ENCODE measurements at regions not wholly inside any gene's neighbourhood (a gene's known extent, or its start where the extent isn't known, plus 50 kb on each side); places are given as distances from the start of the nearest gene placed in this dataset.
"Not testable (repeated sequence)": the region's sequence is repeated elsewhere in the genome, so short reads cannot be mapped to it uniquely, and the experiment has no call there.

DNA sequence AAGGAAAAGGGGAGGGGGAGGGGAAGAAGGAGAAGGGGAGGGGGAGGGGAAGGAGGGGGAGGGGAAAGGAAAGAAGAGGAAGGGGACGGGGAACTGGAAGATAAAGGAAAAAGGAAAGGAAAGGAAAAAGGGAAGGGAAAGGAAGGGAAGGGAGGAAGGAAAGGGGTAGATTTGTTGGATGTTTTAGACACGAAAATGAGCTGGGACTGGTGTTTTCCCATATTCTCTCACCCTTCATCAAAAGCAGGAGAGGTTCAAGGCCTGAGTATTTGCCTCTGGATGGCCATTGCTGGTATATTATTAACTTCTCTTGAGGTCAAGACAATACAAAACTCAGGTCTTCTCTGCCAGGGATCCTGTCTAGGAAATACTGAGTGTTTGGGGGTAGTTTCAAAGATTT lies 652.7 kb downstream of the ANKRD7 start:
- Histone ChIP-seq H4K20me1 (ENCODE audit: insufficient read depth, low read length) (no peaks in the 10 kb centered on the region), H3K4me3 (ENCODE audit: low read length) (no peak overlapping the region), H3K4me2 (ENCODE audit: low read length) (no peak overlapping the region), H3K9ac (ENCODE audit: low read length) (no peak overlapping the region), H3K9me3 (ENCODE audit: insufficient read depth, low read length) (no peaks in the 10 kb centered on the region), H3K27ac (ENCODE audit: low read length) (no peak overlapping the region), H3K4me1 (ENCODE audit: low read length) (no peaks in the 10 kb centered on the region), H3K27me3 (ENCODE audit: low read depth, low read length) (no peaks in the 10 kb centered on the region), H3K79me2 (ENCODE audit: low read length) (no peaks in the 10 kb centered on the region), H2AFZ (ENCODE audit: low read depth, low read length) (no peak overlapping the region), H3K36me3 (replicated peaks; ENCODE audit: low read depth, low read length) (no peaks in the 10 kb centered on the region)
- no peak for TF ChIP-seq EZH2phosphoT487 (IDR thresholded peaks at IDR 0.05; ENCODE audit: low read depth)
- TF ChIP-seq, protein P1, sequence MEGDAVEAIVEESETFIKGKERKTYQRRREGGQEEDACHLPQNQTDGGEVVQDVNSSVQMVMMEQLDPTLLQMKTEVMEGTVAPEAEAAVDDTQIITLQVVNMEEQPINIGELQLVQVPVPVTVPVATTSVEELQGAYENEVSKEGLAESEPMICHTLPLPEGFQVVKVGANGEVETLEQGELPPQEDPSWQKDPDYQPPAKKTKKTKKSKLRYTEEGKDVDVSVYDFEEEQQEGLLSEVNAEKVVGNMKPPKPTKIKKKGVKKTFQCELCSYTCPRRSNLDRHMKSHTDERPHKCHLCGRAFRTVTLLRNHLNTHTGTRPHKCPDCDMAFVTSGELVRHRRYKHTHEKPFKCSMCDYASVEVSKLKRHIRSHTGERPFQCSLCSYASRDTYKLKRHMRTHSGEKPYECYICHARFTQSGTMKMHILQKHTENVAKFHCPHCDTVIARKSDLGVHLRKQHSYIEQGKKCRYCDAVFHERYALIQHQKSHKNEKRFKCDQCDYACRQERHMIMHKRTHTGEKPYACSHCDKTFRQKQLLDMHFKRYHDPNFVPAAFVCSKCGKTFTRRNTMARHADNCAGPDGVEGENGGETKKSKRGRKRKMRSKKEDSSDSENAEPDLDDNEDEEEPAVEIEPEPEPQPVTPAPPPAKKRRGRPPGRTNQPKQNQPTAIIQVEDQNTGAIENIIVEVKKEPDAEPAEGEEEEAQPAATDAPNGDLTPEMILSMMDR (IDR thresholded peaks at IDR 0.05; ENCODE audit: low read depth, low read length) = no peak

DNA sequence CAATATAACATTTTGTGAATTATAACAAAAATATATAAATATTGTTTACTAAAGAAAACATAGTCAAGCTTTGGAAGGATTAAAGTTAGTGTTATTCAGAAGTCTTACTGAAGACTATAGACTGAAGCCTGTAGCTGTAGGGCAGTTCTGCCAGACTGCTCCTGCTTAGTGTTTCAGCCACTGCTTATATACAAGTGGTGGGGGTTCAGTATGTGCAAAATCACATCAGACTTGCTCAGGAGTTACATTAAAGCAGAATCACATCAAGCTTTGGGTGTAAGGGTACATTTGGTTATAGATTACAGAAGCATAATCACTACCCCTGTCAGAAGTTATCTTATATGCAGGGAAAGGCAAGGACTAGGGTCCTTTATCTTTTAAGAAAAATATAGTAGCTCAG lies 653.8 kb downstream of the ANKRD7 start:
- Histone ChIP-seq H2AFZ (ENCODE audit: low read depth, low read length) (no peak overlapping the region), H3K9ac (ENCODE audit: low read length) (no peak overlapping the region), H3K36me3 (replicated peaks; ENCODE audit: low read depth, low read length) (no peaks in the 10 kb centered on the region), H3K4me1 (ENCODE audit: low read length) (no peaks in the 10 kb centered on the region), H4K20me1 (ENCODE audit: insufficient read depth, low read length) (no peaks in the 10 kb centered on the region), H3K9me3 (ENCODE audit: insufficient read depth, low read length) (no peaks in the 10 kb centered on the region), H3K27ac (ENCODE audit: low read length) (no peak overlapping the region), H3K4me3 (ENCODE audit: low read length) (no peak overlapping the region), H3K79me2 (ENCODE audit: low read length) (no peaks in the 10 kb centered on the region), H3K4me2 (ENCODE audit: low read length) (no peak overlapping the region), H3K27me3 (ENCODE audit: low read depth, low read length) (no peaks in the 10 kb centered on the region)
- no peak for TF ChIP-seq EZH2phosphoT487 (IDR thresholded peaks at IDR 0.05; ENCODE audit: low read depth)

DNA sequence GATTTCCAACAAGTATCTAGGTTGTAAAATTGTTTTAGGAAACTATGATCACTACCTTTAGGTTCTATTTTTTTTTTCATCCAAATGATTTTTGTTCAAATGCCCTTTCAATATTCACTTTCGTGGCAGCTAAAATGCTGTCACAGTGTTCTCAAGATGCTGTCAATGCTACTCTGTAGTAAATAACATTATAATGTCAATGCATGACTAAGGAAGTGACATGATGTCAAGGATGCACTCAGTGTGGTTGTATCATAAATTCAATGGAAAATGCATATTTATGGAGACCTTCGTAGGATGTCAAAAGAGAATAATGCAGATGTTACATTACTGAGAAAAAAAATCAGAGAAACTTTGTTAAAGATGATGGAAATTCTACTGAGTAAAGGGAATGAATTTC lies 673.8 kb downstream of the ANKRD7 start:
- Histone ChIP-seq H3K27me3 (ENCODE audit: low read depth, low read length) (no peaks in the 10 kb centered on the region), H3K4me1 (ENCODE audit: low read length) (peaks cover 11% of the 10 kb centered on the region), H3K9ac (ENCODE audit: low read length) (no peak overlapping the region), H3K4me2 (ENCODE audit: low read length) (no peak overlapping the region), H3K27ac (ENCODE audit: low read length) (no peak overlapping the region), H2AFZ (ENCODE audit: low read depth, low read length) (no peak overlapping the region), H3K4me3 (ENCODE audit: low read length) (no peak overlapping the region), H4K20me1 (ENCODE audit: insufficient read depth, low read length) (no peaks in the 10 kb centered on the region), H3K79me2 (ENCODE audit: low read length) (no peaks in the 10 kb centered on the region), H3K36me3 (replicated peaks; ENCODE audit: low read depth, low read length) (no peaks in the 10 kb centered on the region), H3K9me3 (ENCODE audit: insufficient read depth, low read length) (no peaks in the 10 kb centered on the region)
- no peak for TF ChIP-seq EZH2phosphoT487 (IDR thresholded peaks at IDR 0.05; ENCODE audit: low read depth)

DNA sequence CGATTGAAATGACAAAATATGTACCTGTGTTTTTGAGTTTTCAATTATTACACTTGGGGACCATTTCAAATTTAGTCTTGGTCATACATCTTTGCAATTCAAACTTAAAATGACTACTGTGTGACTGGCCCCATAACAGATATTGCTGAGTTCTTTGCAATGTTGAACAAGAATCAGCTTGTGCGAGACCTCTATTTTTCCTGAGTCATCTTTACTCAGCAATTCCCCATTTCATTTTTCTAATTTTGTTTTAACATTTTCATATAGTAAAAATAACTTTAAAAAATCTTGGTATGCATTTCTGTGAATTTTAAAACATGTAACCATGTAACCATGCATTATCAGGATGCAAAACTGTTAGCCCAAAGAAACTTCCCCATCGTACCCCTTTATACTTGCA lies 678.1 kb downstream of the ANKRD7 start:
- Histone ChIP-seq H3K4me3 (ENCODE audit: low read length) (no peak overlapping the region), H3K9ac (ENCODE audit: low read length) (no peak overlapping the region), H3K9me3 (ENCODE audit: insufficient read depth, low read length) (no peaks in the 10 kb centered on the region), H4K20me1 (ENCODE audit: insufficient read depth, low read length) (no peaks in the 10 kb centered on the region), H3K27me3 (ENCODE audit: low read depth, low read length) (no peaks in the 10 kb centered on the region), H3K4me2 (ENCODE audit: low read length) (no peak overlapping the region), H3K4me1 (ENCODE audit: low read length) (peaks cover 11% of the 10 kb centered on the region), H3K79me2 (ENCODE audit: low read length) (no peaks in the 10 kb centered on the region), H3K27ac (ENCODE audit: low read length) (no peak overlapping the region), H3K36me3 (replicated peaks; ENCODE audit: low read depth, low read length) (no peaks in the 10 kb centered on the region), H2AFZ (ENCODE audit: low read depth, low read length) (no peak overlapping the region)
- TF ChIP-seq, protein P1 (IDR thresholded peaks at IDR 0.05; ENCODE audit: low read depth, low read length) = no peak
- no peak for TF ChIP-seq EZH2phosphoT487 (IDR thresholded peaks at IDR 0.05; ENCODE audit: low read depth)

DNA sequence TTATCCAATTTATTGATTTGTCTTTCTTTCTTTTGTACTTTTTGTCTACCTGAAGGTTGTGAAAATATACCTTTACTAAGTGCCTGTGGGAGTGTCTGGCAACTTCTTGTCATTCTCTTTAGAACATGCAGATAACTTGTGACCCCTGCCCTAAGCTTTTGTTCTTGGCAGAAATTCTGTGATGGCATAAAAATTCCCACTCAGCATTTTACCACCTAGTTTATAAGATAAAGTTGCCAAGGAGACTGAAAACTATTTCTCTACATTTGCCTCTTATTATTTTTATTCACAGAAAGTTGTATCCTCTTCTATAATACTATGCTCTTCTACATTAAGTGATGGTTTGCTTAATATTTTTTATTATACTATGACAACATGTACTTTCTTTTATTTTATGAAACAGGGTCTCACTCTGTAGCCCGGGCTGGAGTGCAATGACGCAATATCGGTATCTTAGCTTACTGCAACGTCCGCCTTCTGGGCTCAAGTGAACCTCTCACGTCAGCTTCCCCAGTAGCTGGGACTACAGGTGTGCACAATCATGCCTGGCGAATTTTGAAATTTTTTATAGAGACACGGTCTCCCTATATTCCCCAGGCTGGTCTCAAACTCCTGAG lies 683.5 kb downstream of the ANKRD7 start:
- H3K27ac ChIP-seq (ENCODE audit: low read length) = no peak overlapping the region
- H3K4me2 ChIP-seq (ENCODE audit: low read length) = no peak overlapping the region
- no peaks in the 10 kb centered on the region for H3K27me3 ChIP-seq (ENCODE audit: low read depth, low read length)
- H2AFZ ChIP-seq (ENCODE audit: low read depth, low read length) = no peak overlapping the region
- H4K20me1 ChIP-seq (ENCODE audit: insufficient read depth, low read length) = no peaks in the 10 kb centered on the region
- TF ChIP-seq, protein P1 (IDR thresholded peaks at IDR 0.05; ENCODE audit: low read depth, low read length) = no peak
- no peak for TF ChIP-seq EZH2phosphoT487 (IDR thresholded peaks at IDR 0.05; ENCODE audit: low read depth)
- no peak overlapping the region for H3K4me3 ChIP-seq (ENCODE audit: low read length)
- H3K9ac ChIP-seq (ENCODE audit: low read length) = no peak overlapping the region
- no peaks in the 10 kb centered on the region for H3K9me3 ChIP-seq (ENCODE audit: insufficient read depth, low read length)
- H3K4me1 ChIP-seq (ENCODE audit: low read length) = no peaks in the 10 kb centered on the region
- no peaks in the 10 kb centered on the region for H3K79me2 ChIP-seq (ENCODE audit: low read length)
- H3K36me3 ChIP-seq (replicated peaks; ENCODE audit: low read depth, low read length) = no peaks in the 10 kb centered on the region

DNA sequence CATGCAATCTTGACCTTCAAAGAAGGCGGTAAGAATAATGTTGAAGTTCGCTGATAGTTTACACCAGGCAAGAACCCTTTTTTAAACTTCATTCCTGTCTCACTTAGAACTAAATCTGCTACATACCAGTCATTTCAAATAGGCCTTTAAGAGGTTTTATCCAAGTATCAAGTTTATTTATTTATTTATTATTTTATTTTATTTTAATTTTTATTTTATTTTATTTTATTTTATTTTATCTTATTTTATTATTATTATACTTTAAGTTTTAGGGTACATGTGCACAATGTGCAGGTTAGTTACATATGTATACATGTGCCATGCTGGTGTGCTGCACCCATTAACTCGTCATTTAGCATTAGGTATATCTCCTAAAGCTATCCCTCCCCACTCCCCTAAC lies 691.6 kb downstream of the ANKRD7 start:
- H3K27ac ChIP-seq (ENCODE audit: low read length); H3K4me3 ChIP-seq (ENCODE audit: low read length); H2AFZ ChIP-seq (ENCODE audit: low read depth, low read length); H3K4me2 ChIP-seq (ENCODE audit: low read length); H3K36me3 ChIP-seq (replicated peaks; ENCODE audit: low read depth, low read length); H3K79me2 ChIP-seq (ENCODE audit: low read length); H3K27me3 ChIP-seq (ENCODE audit: low read depth, low read length); H3K4me1 ChIP-seq (ENCODE audit: low read length); H4K20me1 ChIP-seq (ENCODE audit: insufficient read depth, low read length); H3K9ac ChIP-seq (ENCODE audit: low read length); H3K9me3 ChIP-seq (ENCODE audit: insufficient read depth, low read length): not testable (repeated sequence)

Measured in OCI-LY3 (cell line).